K562 (cell line): ENCODE measurements at regions not wholly inside any gene's neighbourhood (a gene's known extent, or its start where the extent isn't known, plus 50 kb on each side); places are given as distances from the start of the nearest gene placed in this dataset.

Experiments used
- ATAC-seq: fragments of 200-7000 bp; cut with Tn5 transposase; 3 replicates; pipeline ENCODE4 v1.9.1; 2020; ENCODE audit warnings: moderate library complexity
- BruUV-seq: library from RNA; stranded (reverse); fragments of 400-500 nt; replicated peaks from 2 replicates; lab custom pipeline; 2021; lab: Mats Ljungman, UMichigan
- CTCF ChIA-PET: fragments of 300-600 bp; formaldehyde crosslinking; extraction: SDS; loops from one replicate; lab custom pipeline; 2021; ENCODE audit warnings: low intra/inter-chr PET ratio; lab: Yijun Ruan, JAX
- POLR2A ChIA-PET: fragments of 300-600, 350-650 bp; sonication (Branson Sonifier 250); formaldehyde crosslinking; extraction: SDS; loops from one replicate; lab custom pipeline; 2021; ENCODE audit warnings: antibody characterized with exemption, inconsistent platforms; lab: Yijun Ruan, JAX
- DNase-seq, 4 experiments: peaks; one replicate each; pipeline versions ENCODE4 v3.0.0 to v3.0.0-alpha.2; 2011 to 2018; ENCODE audit warnings: low spot score in 3 of 4, mixed read lengths in 3 of 4; ENCODE audit errors: extremely low read depth in 1 of 4
- FAIRE-seq: peaks from 2 replicates; lab custom pipeline; 2011; peaks lifted over from hg19 to GRCh38; lab: Jason Lieb, UNC
- H2AFZ ChIP-seq: 2 replicates; pipeline ENCODE4 v1.6.0; 2011; ENCODE audit warnings: low read depth, low read length, control low read depth, inconsistent platforms
- H3K27ac ChIP-seq: fragments of 200-600 bp; 3 replicates; pipeline ENCODE4 v1.8.0; 2011; ENCODE audit warnings: low read depth, mild to moderate bottlenecking, control low read depth, inconsistent platforms, low read length, moderate library complexity, mixed read lengths; ENCODE audit errors: extremely low read depth
- H3K27me3 ChIP-seq, 2 experiments: fragments of 300-600 bp in 1 of 2; 2 replicates in 1 of 2; 3 replicates in 1 of 2; pipeline versions ENCODE4 v1.6.0 to v1.8.0; 2011; ENCODE audit warnings: inconsistent platforms in 2 of 2, low read length in 2 of 2, mild to moderate bottlenecking in 1 of 2, mixed read lengths in 1 of 2, moderate library complexity in 1 of 2; ENCODE audit not compliant: control insufficient read depth in 2 of 2, insufficient read depth in 2 of 2
- H3K36me3 ChIP-seq: fragments of 300-600 bp; 3 replicates; pipeline ENCODE4 v1.8.0; 2011; ENCODE audit warnings: mild to moderate bottlenecking, low read length, inconsistent platforms; ENCODE audit not compliant: control insufficient read depth, insufficient read depth
- H3K4me1 ChIP-seq, 2 experiments: fragments of 200-600 bp in 1 of 2; replicated peaks in 1 of 2; 2 replicates in 1 of 2; 3 replicates in 1 of 2; pipeline versions ENCODE4 v1.5.1 to v1.8.0; 2011; ENCODE audit warnings: inconsistent platforms in 2 of 2, low read length in 2 of 2, mild to moderate bottlenecking in 1 of 2, mixed read lengths in 1 of 2, moderate library complexity in 1 of 2; ENCODE audit not compliant: control insufficient read depth in 2 of 2, insufficient read depth in 2 of 2
- H3K4me2 ChIP-seq: 2 replicates; pipeline ENCODE4 v1.6.1; 2011; ENCODE audit warnings: low read length, control low read depth, inconsistent platforms, mixed read lengths; ENCODE audit not compliant: insufficient read depth
- H3K4me3 ChIP-seq: fragments of 200-600 bp; sonication (generic), shearing (Covaris generic); 2 replicates; pipeline ENCODE4 v1.5.1; 2016; ENCODE audit warnings: control low read depth, inconsistent platforms
- H3K79me2 ChIP-seq: fragments of 200-600 bp; 3 replicates; pipeline ENCODE4 v1.8.0; 2011; ENCODE audit warnings: low read length, inconsistent platforms; ENCODE audit not compliant: control insufficient read depth, insufficient read depth
- H3K9ac ChIP-seq, 2 experiments: 2 replicates each; pipeline versions ENCODE4 v1.6.0 to v1.6.1; 2011; ENCODE audit warnings: low read depth in 2 of 2, low read length in 2 of 2, control low read depth in 1 of 2, inconsistent platforms in 1 of 2, mild to moderate bottlenecking in 1 of 2, mixed read lengths in 1 of 2; ENCODE audit not compliant: insufficient read depth in 1 of 2
- H3K9me1 ChIP-seq: one replicate; pipeline ENCODE4 v1.6.0; 2011; ENCODE audit warnings: inconsistent platforms, mild to moderate bottlenecking, low read length, moderate library complexity; ENCODE audit not compliant: control insufficient read depth, insufficient read depth
- H3K9me3 ChIP-seq: replicated peaks from 2 replicates; pipeline ENCODE4 v1.5.1; 2011; ENCODE audit warnings: low read depth, low read length, inconsistent platforms; ENCODE audit not compliant: control insufficient read depth, insufficient read depth
- H4K20me1 ChIP-seq: replicated peaks from 2 replicates; pipeline ENCODE4 v1.6.1; 2011; ENCODE audit warnings: low read length, inconsistent platforms, mixed read lengths; ENCODE audit not compliant: control insufficient read depth, insufficient read depth
- JUND ChIP-seq, 2 experiments: IDR thresholded peaks; 2 replicates in 1 of 2; 3 replicates in 1 of 2; pipeline ENCODE4 v1.6.1; 2011; ENCODE audit warnings: borderline replicate concordance in 2 of 2, low read depth in 2 of 2, low read length in 2 of 2, improper control_type of control experiment in 1 of 2, missing biosample characterization in 1 of 2, missing genetic modification characterization in 1 of 2, missing genetic modification reagents in 1 of 2
- MCM3 ChIP-seq: fragments of 450-650 bp; IDR thresholded peaks from 2 replicates; pipeline ENCODE4 v1.6.1; 2016
- PTRF ChIP-seq: fragments of 450-650 bp; IDR thresholded peaks from 2 replicates; pipeline ENCODE4 v1.6.1; 2016; ENCODE audit warnings: mild to moderate bottlenecking, missing genetic modification characterization, missing compliant biosample characterization
- RBM34 ChIP-seq: fragments of 200-400 bp; formaldehyde crosslinking; IDR thresholded peaks from 2 replicates; pipeline ENCODE4 v1.6.1; 2018; ENCODE audit warnings: low read length, borderline replicate concordance; ENCODE audit not compliant: insufficient read depth
- SAP30 ChIP-seq: fragments of 200-600 bp; sonication (generic); IDR thresholded peaks from 2 replicates; pipeline ENCODE4 v1.6.1; 2012; ENCODE audit warnings: borderline replicate concordance, low read depth, mild to moderate bottlenecking, moderate library complexity, low read length, control low read depth, inconsistent platforms; ENCODE audit not compliant: insufficient read depth, poor library complexity, severe bottlenecking
- WHSC1 ChIP-seq: IDR thresholded peaks from one replicate; pipeline ENCODE4 v1.6.1; 2012; ENCODE audit warnings: low read length, control low read depth, inconsistent platforms
- ZNF644 ChIP-seq: fragments of 200-800 bp; sonication (Bioruptor generic); IDR thresholded peaks from 2 replicates; pipeline ENCODE4 v1.6.1; 2016; ENCODE audit warnings: low read depth, missing genetic modification characterization, missing compliant biosample characterization
- ZNF785 ChIP-seq: fragments of 250-450 bp; sonication (Bioruptor Pico); IDR thresholded peaks from 2 replicates; pipeline ENCODE4 v1.4.0; 2020; ENCODE audit warnings: mild to moderate bottlenecking
- whole genome bisulfite sequencing: fragments of 100-300 bp; shearing (Covaris generic); methylation state at CpG from one replicate; pipeline ENCODE4 v1.1.6; 2016; ENCODE audit warnings: low coverage, mixed read lengths; ENCODE audit not compliant: insufficient coverage; ENCODE audit errors: missing lambda C conversion rate; 5-methylcytosine and 5-hydroxymethylcytosine counted together
- in situ Hi-C: fragments of 300-500 bp; cut with MboI; formaldehyde crosslinking; loops from 4 replicates; pipeline ENCODE4 v1.15.0; 2018; ENCODE audit warnings: inconsistent platforms, mixed read lengths
- intact Hi-C: fragments of 100-400 bp; cut with micrococcal nuclease; formaldehyde crosslinking; loops from 2 replicates; pipeline ENCODE4 v1.14.2; 2022

DNA sequence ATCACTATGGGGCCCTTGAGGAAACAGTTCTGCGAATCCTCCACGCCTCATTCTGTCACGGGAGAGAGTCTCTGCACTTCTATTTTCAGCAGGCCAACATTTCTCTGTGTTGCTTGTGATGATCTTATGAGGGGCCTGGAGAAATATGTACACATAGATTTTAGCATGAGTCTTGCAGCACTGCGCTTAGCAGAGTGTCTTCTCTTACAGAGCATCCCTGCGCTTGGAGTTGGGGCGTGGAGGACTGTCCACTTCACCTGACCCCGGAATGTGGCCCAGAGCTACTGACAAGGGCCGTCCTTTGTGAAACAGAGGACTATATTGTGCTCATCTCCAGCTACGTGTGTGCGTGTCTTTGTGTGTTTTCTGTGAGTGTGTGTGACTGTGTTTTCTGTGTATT, 428.2 kb upstream of the IRX4 start:
- in situ Hi-C loops (no loop called here), intact Hi-C loops (no loop called here)
- TF ChIP-seq MCM3: no peak
- no peak for TF ChIP-seq ZNF785 (CRISPR knock-in tag)
- no peak for TF ChIP-seq ZNF644 (tag)
- TF ChIP-seq WHSC1: no peak
- no peak for TF ChIP-seq SAP30
- TF ChIP-seq JUND (IDR thresholded peaks at IDR 0.05; ENCODE audit: borderline replicate concordance, low read depth, low read length): no peak
- TF ChIP-seq JUND (tag; IDR thresholded peaks at IDR 0.05; ENCODE audit: borderline replicate concordance, low read depth, low read length): no peak
- no peak for TF ChIP-seq PTRF (tag)
- TF ChIP-seq RBM34: no peak
- H4K20me1 ChIP-seq: no peaks in the 10 kb centered on the region
- no peak overlapping the region for H3K4me2 ChIP-seq
- H3K27me3 ChIP-seq: peaks cover 2 to 23% of the 10 kb centered on the region in 2 experiments; a peak in 4 of 5 replicates
- no peak for FAIRE-seq
- no peaks in the 10 kb centered on the region for H3K79me2 ChIP-seq
- H3K36me3 ChIP-seq: no peaks in the 10 kb centered on the region
- no TSS peak for BruUV-seq
- no peaks in the 10 kb centered on the region for H3K4me1 ChIP-seq
- CTCF ChIA-PET: no interaction called here
- POLR2A ChIA-PET: no interaction called here
- H3K27ac ChIP-seq: no peak overlapping the region
- peaks cover 3% of the 10 kb centered on the region for H3K9me1 ChIP-seq
- no peak overlapping the region for H2AFZ ChIP-seq
- H3K9ac ChIP-seq: no peak overlapping the region
- H3K9me3 ChIP-seq: no peaks in the 10 kb centered on the region
- no peak for DNase-seq
- under 1% methylated on average over 10 of the region's 10 CpGs for WGBS
- no peak overlapping the region for H3K4me3 ChIP-seq
- ATAC-seq: no peak
